ACC112 (cell line): ENCODE measurements at regions not wholly inside any gene's neighbourhood (a gene's known extent, or its start where the extent isn't known, plus 50 kb on each side); places are given as distances from the start of the nearest gene placed in this dataset.

Source experiments
- H2AFZ ChIP-seq: fragments of 200-600 bp; sonication (generic); one replicate; pipeline ENCODE4 v1.6.0; 2017; ENCODE audit warnings: antibody characterized with exemption, low read length; ENCODE audit not compliant: unreplicated experiment
- H3K27ac ChIP-seq: fragments of 200-600 bp; sonication (generic); 2 replicates; pipeline ENCODE4 v1.5.1; 2014; ENCODE audit warnings: low read depth, mild to moderate bottlenecking, antibody characterized with exemption, low read length, moderate library complexity
- H3K27me3 ChIP-seq: fragments of 200-600 bp; sonication (generic); 2 replicates; pipeline ENCODE4 v1.6.1; 2014; ENCODE audit warnings: mild to moderate bottlenecking, antibody characterized with exemption, low read length, moderate library complexity, mixed read lengths; ENCODE audit not compliant: insufficient read depth
- H3K36me3 ChIP-seq: fragments of 200-600 bp; sonication (generic); 2 replicates; pipeline ENCODE4 v1.6.1; 2016; ENCODE audit warnings: mild to moderate bottlenecking, antibody characterized with exemption, low read length, moderate library complexity, mixed read lengths; ENCODE audit not compliant: insufficient read depth
- H3K4me1 ChIP-seq: fragments of 200-600 bp; sonication (generic); one replicate; pipeline ENCODE4 v1.6.1; 2016; ENCODE audit warnings: low read length, mixed read lengths; ENCODE audit not compliant: insufficient read depth, unreplicated experiment, control insufficient read depth
- H3K4me3 ChIP-seq: fragments of 200-600 bp; sonication (generic); 2 replicates; pipeline ENCODE4 v1.5.1; 2014; ENCODE audit warnings: mild to moderate bottlenecking, low read depth, low read length
- H3K79me2 ChIP-seq: fragments of 200-600 bp; sonication (generic); one replicate; pipeline ENCODE4 v1.6.0; 2016; ENCODE audit warnings: low read length; ENCODE audit not compliant: control insufficient read depth, unreplicated experiment, insufficient read depth

- peak overlapping the region; percentile 14 for H2AFZ ChIP-seq
- H3K4me3 ChIP-seq = no peak overlapping the region
- H3K36me3 ChIP-seq = no peaks in the 10 kb centered on the region
- peaks cover 5% of the 10 kb centered on the region for H3K4me1 ChIP-seq
- H3K79me2 ChIP-seq = no peaks in the 10 kb centered on the region
- no peak overlapping the region for H3K27ac ChIP-seq
- no peaks in the 10 kb centered on the region for H3K27me3 ChIP-seq
Observed at GRCh38 chr3:146865175-146865755, 260.1 kb upstream of the PLSCR5 start.

- no peaks in the 10 kb centered on the region for H3K36me3 ChIP-seq
- no peak overlapping the region for H3K27ac ChIP-seq
Observed at GRCh38 chr3:146861262-146861661, 256.1 kb upstream of the PLSCR5 start.

GRCh38 chr3:146854523-146854922, 249.4 kb upstream of the PLSCR5 start:
- Histone ChIP-seq H3K4me3 (no peak overlapping the region), H2AFZ (no peak overlapping the region), H3K36me3 (no peaks in the 10 kb centered on the region), H3K27ac (no peak overlapping the region), H3K27me3 (no peaks in the 10 kb centered on the region), H3K79me2 (no peaks in the 10 kb centered on the region), H3K4me1 (no peaks in the 10 kb centered on the region)

More at GRCh38 chr3:146861262-146861661, 256.1 kb upstream of the PLSCR5 start:
- Histone ChIP-seq H3K27me3 (no peaks in the 10 kb centered on the region), H3K79me2 (no peaks in the 10 kb centered on the region), H3K4me1 (no peaks in the 10 kb centered on the region), H2AFZ (no peak overlapping the region), H3K4me3 (no peak overlapping the region)

- no peak overlapping the region for H3K4me3 ChIP-seq
- no peaks in the 10 kb centered on the region for H3K4me1 ChIP-seq
- H3K27ac ChIP-seq = no peak overlapping the region
- no peak overlapping the region for H2AFZ ChIP-seq
- H3K36me3 ChIP-seq = no peaks in the 10 kb centered on the region
- H3K27me3 ChIP-seq = no peaks in the 10 kb centered on the region
- H3K79me2 ChIP-seq = no peaks in the 10 kb centered on the region
Observed at GRCh38 chr3:146851665-146852064, 246.5 kb upstream of the PLSCR5 start.

GRCh38 chr3:146845361-146845760, 240.2 kb upstream of the PLSCR5 start:
- Histone ChIP-seq H3K27ac (no peak overlapping the region), H3K79me2 (no peaks in the 10 kb centered on the region), H2AFZ (no peak overlapping the region), H3K4me3 (no peak overlapping the region), H3K27me3 (no peaks in the 10 kb centered on the region), H3K4me1 (no peaks in the 10 kb centered on the region), H3K36me3 (no peaks in the 10 kb centered on the region)

GRCh38 chr3:146843476-146843875, 238.3 kb upstream of the PLSCR5 start:
- Histone ChIP-seq H3K4me3 (no peak overlapping the region), H3K36me3 (no peaks in the 10 kb centered on the region), H3K79me2 (no peaks in the 10 kb centered on the region), H3K4me1 (no peaks in the 10 kb centered on the region), H3K27me3 (no peaks in the 10 kb centered on the region), H2AFZ (no peak overlapping the region), H3K27ac (no peak overlapping the region)

GRCh38 chr3:146839727-146840375, 234.7 kb upstream of the PLSCR5 start:
- peak overlapping the region; percentile 52 for H2AFZ ChIP-seq
- no peaks in the 10 kb centered on the region for H3K79me2 ChIP-seq
- H3K4me3 ChIP-seq = no peak overlapping the region

GRCh38 chr3:146838221-146838620, 233.1 kb upstream of the PLSCR5 start:
- H3K36me3 ChIP-seq = no peaks in the 10 kb centered on the region
- H2AFZ ChIP-seq = no peak overlapping the region
- no peaks in the 10 kb centered on the region for H3K79me2 ChIP-seq
- H3K27me3 ChIP-seq = no peaks in the 10 kb centered on the region
- no peak overlapping the region for H3K27ac ChIP-seq
- H3K4me1 ChIP-seq = no peaks in the 10 kb centered on the region
- H3K4me3 ChIP-seq = no peak overlapping the region

More at GRCh38 chr3:146839727-146840375, 234.7 kb upstream of the PLSCR5 start:
- H3K36me3 ChIP-seq = no peaks in the 10 kb centered on the region
- no peak overlapping the region for H3K27ac ChIP-seq
- no peaks in the 10 kb centered on the region for H3K4me1 ChIP-seq
- no peaks in the 10 kb centered on the region for H3K27me3 ChIP-seq

GRCh38 chr3:146834917-146835316, 229.8 kb upstream of the PLSCR5 start:
- H3K4me3 ChIP-seq = no peak overlapping the region
- H3K79me2 ChIP-seq = no peaks in the 10 kb centered on the region
- H3K36me3 ChIP-seq = no peaks in the 10 kb centered on the region
- no peak overlapping the region for H2AFZ ChIP-seq
- no peak overlapping the region for H3K27ac ChIP-seq
- no peaks in the 10 kb centered on the region for H3K27me3 ChIP-seq
- H3K4me1 ChIP-seq = no peaks in the 10 kb centered on the region

GRCh38 chr3:146832857-146833458, 227.8 kb upstream of the PLSCR5 start:
- H3K4me3 ChIP-seq = no peak overlapping the region
- no peaks in the 10 kb centered on the region for H3K36me3 ChIP-seq
- no peak overlapping the region for H2AFZ ChIP-seq
- no peaks in the 10 kb centered on the region for H3K4me1 ChIP-seq
- H3K27me3 ChIP-seq = no peaks in the 10 kb centered on the region
- H3K79me2 ChIP-seq = no peaks in the 10 kb centered on the region
- H3K27ac ChIP-seq = no peak overlapping the region

- H2AFZ ChIP-seq = no peak overlapping the region
- no peaks in the 10 kb centered on the region for H3K79me2 ChIP-seq
- no peak overlapping the region for H3K27ac ChIP-seq
- H3K27me3 ChIP-seq = no peaks in the 10 kb centered on the region
- H3K36me3 ChIP-seq = no peaks in the 10 kb centered on the region
- H3K4me3 ChIP-seq = no peak overlapping the region
- no peaks in the 10 kb centered on the region for H3K4me1 ChIP-seq
Observed at GRCh38 chr3:146831659-146832058, 226.5 kb upstream of the PLSCR5 start.
